ENCODE measurements at regions not wholly inside any gene's neighbourhood (a gene's known extent, or its start where the extent isn't known, plus 50 kb on each side); places are given as distances from the start of the nearest gene placed in this dataset.
"Not testable (repeated sequence)": the region's sequence is repeated elsewhere in the genome, so short reads cannot be mapped to it uniquely, and the experiment has no call there.

DNA sequence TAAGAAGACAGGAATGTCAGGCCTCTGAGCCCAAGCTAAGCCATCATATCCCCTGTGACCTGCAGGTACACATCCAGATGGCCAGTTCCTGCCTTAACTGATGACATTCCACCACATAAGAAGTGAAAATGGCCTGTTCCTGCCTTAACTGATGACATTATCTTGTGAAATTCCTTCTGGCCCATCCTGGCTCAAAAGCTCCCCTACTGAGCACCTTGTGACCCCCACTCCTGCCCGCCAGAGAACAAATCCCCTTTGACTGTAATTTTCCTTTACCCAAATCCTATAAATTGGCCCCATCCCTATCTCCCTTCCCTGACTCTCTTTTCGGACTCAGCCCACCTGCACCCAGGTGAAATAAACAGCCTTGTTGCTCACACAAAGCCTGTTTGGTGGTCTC, 537.2 kb upstream of the CRIM1 start:
- not testable (repeated sequence) for DNase-seq (ENCODE audit: low read depth in 3 of 3)

DNA sequence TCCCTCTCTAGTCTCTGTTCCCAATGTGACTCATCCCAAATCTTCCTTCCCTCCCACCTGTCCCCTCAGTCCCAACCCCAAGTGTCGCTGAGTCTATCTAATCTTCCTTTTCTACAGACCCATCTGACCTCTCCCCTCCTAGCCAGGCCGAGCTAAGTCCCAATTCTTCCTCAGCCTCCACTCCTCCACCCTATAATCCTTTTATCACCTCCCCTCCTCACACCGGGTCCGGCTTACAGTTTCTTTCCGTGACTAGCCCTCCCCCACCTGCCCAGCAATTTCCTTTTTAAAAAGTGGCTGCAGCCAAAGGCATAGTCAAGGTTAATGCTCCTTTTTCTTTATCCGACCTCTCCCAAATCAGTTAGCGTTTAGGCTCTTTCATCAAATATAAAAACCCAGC, 541.0 kb upstream of the CRIM1 start:
- DNase-seq (ENCODE audit: low read depth in 3 of 3): not testable (repeated sequence)

DNA sequence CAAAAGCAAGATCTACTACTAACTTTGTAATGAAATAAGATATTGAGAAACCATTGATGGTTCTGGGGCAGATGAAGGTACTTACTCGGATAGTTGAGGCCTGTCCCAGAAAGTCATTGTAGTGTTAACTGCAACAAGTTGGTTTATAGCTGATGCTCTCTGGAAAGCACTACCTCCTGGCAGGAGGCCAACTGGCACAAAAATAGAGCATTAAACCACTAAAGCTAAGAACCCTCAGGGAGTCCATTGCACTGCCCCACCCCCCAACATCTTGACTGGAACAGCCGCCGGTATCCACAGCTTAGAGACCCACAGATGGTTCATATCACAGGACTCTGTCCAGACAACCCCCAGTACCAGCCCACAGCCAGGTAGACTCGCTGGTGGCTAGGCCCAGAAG, 552.5 kb upstream of the CRIM1 start:
- DNase-seq (ENCODE audit: low read depth in 3 of 3): no peak

DNA sequence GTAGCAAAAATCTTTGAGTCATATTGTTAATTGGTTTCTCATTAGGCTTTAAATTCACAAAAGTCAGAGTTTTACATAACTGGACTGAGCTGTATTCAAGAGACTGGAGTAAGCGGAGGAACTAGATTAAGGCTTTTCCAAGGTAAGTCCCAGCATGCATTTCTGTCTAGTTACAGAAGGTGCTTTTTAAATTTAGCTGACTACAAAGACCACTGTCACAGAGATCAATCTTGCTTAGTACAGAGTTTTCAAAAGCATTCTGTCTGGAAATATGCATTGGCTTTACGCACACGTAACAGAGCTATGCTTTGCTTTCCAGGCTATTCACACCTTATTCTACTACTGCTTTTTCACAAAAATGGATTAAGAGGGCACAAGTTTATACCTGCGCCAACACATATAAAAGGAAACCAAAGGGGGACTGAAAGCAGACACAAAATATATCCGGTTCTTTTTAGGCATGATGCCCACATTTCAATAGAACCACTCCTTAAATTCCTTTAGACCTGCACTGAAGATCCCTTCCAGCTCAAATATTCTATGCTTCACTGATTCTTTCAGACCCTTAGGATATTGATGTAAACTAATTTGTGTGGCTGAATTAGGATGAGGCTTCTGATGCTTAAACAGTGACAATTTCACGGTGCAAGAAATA, 560.7 kb upstream of the CRIM1 start:
- no peak for DNase-seq (ENCODE audit: low read depth in 3 of 3)

DNA sequence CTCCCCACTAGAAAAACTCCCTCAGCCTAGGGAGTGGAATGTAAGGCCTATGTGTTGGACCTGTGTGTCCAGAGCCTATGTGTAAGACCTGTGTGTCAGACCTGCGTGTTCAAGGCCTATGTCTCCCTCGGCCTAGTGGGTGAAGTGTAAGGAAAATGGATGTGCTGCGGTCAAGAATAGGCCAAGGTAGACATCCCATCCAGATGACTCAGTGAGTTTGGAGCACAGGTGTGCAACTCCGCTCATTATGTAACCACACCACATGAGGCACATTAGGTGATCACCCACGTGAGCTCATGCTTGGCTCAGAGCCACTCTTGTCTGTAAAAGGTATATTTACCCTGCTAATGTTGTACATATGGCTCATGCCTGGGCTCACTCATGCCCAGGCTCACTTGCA, 565.3 kb upstream of the CRIM1 start:
- no peak for DNase-seq (ENCODE audit: low read depth in 3 of 3)

DNA sequence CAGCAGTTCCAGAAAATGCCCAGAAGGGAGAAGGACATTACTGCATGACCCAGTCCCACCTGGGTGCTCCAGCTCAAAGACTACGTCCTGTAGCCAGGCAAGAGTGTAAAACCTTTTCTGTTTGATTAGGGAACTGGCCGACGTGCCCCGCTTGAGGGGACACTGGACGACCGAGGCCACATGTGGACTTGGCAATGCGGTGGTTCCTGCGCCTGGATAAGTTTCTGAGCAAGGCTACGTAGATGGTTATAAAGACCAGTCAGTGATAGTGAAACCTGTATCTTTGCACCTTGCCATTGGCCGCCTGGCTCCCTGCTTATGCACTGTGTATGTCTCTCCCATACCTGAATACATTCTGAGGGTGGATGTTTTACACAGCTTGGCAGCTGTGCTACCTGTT, 567.0 kb upstream of the CRIM1 start:
- no peak for DNase-seq (ENCODE audit: low read depth in 3 of 3)

- DNase-seq (ENCODE audit: low read depth in 3 of 3): no peak
These were observed 568.1 kb upstream of the CRIM1 start for GRCh38 chr2:35787302-35788031.

DNA sequence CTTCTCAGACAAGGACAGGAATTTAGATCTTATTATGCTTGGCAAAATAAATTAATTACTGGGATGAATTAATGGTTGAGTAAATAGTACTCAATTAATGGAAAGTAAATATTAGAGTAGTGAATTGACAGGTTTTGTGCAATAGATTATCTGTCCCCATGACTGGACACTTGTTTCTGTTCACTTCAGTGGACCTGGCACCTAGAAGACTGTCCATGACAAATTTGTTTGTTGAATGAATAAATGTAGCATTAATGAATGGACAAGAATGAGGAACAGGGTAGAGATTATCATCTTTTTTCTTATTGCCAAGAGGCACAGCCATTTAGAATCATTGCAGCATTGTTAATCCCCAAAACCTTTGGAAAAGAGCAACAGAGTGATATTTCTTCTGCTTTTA, 570.0 kb upstream of the CRIM1 start:
- no peak for DNase-seq (ENCODE audit: low read depth in 3 of 3)

DNA sequence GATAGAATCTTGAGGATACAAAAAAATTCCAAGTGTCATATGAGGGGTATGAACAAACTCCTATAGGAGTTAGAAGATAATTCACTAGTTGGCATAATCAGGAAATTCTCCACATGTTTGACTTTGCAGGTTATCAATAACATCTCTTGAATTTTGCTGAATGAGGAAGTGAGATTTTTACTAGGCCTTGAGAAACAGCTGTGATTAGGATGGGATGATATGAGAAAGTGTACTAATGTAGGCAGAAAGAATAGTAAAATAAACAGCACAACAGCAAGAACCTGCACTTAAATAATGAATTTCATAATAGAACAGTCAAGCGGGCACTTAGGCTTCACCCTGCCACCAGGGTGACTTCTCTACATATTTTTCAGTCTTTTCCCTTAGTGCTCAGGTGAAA, 570.8 kb upstream of the CRIM1 start:
- DNase-seq (ENCODE audit: low read depth in 3 of 3): no peak

GRCh38 chr2:35783723-35784122, 571.9 kb upstream of the CRIM1 start:
- no peak for DNase-seq (ENCODE audit: low read depth in 3 of 3)

- no peak for DNase-seq (ENCODE audit: low read depth in 3 of 3)
These were observed 614.0 kb upstream of the CRIM1 start for GRCh38 chr2:35741556-35741955.

GRCh38 chr2:35731674-35732073, 623.9 kb upstream of the CRIM1 start:
- DNase-seq (ENCODE audit: low read depth in 3 of 3): no peak

GRCh38 chr2:35714883-35715282, 640.7 kb upstream of the CRIM1 start:
- no peak for DNase-seq (ENCODE audit: low read depth in 3 of 3)

DNA sequence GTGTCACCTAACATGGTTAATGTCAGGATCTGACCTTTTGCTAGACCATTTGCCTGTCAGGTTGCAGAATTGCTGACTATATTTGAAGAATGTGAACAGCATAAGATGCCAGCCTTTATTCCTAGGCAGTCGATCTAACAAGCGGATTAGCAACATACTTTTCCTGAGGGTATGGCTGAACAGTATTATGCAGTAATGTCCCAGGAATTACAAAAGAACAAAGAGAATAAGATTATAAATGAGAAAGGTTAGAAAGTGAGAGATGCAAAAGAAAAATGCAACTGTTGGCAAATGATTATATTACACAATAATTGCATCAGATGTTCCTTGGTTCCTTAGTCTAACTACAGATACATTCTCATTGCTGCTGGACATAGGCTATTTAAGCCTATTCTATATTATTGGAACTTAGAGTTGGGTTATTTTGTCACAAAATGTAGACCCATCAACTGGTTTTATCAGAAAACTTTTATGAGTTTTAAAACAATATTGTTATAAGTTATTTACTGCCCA, 647.1 kb upstream of the CRIM1 start:
- DNase-seq (ENCODE audit: low read depth in 3 of 3): no peak

DNA sequence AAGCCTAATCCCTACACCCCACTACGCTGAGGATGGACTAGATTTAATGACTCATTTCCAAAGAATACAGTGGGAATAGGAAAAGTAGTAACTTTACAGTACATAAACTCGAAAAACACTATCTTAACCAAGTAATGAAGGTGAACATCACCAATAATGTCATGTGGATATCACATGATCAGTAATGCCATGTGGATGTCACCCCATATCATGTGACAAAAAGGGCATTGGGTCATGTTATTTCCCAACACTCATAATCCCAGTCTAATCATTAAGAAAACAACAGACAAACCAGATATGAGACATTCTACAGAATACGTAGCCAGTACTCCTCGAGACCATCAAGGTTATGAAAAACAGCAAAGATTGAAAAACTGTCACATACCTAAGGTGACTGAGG, 667.3 kb upstream of the CRIM1 start:
- DNase-seq (ENCODE audit: low read depth in 3 of 3): no peak

DNA sequence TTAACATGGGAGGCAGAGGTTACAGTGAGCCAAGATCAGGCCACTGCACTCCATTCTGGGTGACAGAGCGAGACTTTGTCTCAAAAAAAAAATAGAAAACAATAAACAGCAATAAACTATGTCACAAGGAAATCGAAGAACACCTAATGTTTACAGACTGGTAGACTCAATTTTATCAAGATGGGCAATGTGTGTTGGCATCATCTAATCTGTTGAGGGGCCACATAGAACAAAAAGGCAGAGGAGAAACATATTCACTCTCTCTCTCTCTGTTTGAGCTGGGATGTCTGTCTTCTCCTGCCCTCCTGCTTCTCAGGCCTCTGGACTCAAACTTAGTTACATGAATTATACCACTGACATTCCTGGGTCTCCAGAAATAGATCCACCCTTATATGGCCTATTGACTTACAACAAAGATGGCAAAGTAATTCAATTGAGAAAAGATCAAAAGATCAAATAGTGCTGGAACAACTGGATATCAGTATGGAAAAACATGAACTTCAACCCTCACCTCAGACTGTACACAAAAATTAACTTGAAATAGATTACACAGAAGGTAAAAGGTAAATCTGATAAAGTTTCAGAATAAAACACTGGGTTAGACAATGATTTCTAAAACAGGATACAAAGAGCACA, 703.8 kb upstream of the CRIM1 start:
- DNase-seq (ENCODE audit: low read depth in 3 of 3): no peak

- DNase-seq (ENCODE audit: low read depth in 3 of 3): no peak
These were observed 740.9 kb upstream of the CRIM1 start for GRCh38 chr2:35614640-35615039.

GRCh38 chr2:35606394-35606793, 749.2 kb upstream of the CRIM1 start:
- DNase-seq (ENCODE audit: low read depth in 3 of 3): no peak

DNA sequence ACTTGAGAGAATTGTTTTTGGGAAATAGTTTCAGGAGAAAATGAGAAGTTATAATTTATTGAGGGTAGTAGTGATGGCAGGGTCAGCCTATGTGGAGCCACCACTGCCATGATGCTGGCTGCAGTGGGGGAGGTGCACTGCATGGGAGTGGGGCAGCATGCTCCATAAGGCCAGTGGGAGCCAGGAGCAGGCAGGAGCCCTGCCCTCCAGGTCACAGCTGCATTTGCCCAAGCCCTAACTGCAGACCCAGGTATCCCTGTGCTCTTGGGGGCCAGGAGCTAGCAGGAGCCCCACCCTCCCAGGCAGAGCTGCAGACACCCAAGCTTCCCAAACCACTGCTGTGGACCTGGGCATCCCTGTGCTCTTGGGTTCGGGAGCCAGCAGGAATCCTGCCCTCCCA, 757.3 kb upstream of the CRIM1 start:
- DNase-seq (ENCODE audit: low read depth in 3 of 3): no peak

DNA sequence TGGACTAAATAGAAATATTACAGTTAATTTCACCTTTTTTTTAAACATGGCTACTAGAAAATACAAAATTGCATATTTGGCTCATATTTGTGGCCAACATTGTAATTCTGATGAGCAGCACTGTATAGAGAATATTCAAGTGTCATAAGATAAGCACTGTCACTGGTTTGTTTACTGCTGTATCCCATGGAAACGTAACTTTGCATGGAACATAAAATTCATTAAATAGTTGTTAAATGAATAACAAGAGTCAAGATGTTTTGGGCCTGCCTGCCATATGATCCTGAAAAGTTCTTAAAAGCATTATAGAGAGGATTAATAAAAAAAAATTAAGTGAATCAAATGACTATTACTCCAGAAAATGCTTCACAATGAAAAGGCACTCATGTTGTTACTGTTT, 763.7 kb upstream of the CRIM1 start:
- no peak for DNase-seq (ENCODE audit: low read depth in 3 of 3)

DNA sequence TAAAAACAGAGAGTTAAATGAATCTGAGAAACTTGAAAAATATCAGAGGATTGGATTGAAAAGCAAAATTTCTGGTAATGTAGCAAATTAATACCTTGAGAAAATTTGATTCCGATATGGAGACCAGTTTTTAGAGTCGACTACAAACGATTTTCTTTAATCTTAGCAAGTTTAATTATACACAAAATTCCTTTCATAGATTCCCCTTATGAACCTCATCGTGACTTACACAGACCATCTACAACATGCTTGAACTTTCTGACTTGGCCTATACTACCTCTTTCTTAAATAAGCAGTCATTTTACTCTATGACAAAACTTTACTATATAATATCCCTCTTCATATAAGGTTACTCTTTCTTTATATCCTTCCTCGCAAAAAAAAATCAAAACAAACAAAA, 769.6 kb upstream of the CRIM1 start:
- DNase-seq (ENCODE audit: low read depth in 3 of 3): no peak

- DNase-seq (ENCODE audit: low read depth in 3 of 3): no peak
These were observed 772.9 kb upstream of the CRIM1 start for GRCh38 chr2:35582637-35583036.

- DNase-seq (ENCODE audit: low read depth in 3 of 3): no peak
These were observed 774.6 kb upstream of the CRIM1 start for GRCh38 chr2:35580956-35581355.

Data from stimulated activated CD4-positive, alpha-beta T cell treated with anti-CD3 and anti-CD28 coated beads, TNF-alpha, amount 100 ng/mL, for 24 hours (primary cell).